ENCODE measurements at regions not wholly inside any gene's neighbourhood (a gene's known extent, or its start where the extent isn't known, plus 50 kb on each side); places are given as distances from the start of the nearest gene placed in this dataset.

- TF ChIP-seq, protein P1, sequence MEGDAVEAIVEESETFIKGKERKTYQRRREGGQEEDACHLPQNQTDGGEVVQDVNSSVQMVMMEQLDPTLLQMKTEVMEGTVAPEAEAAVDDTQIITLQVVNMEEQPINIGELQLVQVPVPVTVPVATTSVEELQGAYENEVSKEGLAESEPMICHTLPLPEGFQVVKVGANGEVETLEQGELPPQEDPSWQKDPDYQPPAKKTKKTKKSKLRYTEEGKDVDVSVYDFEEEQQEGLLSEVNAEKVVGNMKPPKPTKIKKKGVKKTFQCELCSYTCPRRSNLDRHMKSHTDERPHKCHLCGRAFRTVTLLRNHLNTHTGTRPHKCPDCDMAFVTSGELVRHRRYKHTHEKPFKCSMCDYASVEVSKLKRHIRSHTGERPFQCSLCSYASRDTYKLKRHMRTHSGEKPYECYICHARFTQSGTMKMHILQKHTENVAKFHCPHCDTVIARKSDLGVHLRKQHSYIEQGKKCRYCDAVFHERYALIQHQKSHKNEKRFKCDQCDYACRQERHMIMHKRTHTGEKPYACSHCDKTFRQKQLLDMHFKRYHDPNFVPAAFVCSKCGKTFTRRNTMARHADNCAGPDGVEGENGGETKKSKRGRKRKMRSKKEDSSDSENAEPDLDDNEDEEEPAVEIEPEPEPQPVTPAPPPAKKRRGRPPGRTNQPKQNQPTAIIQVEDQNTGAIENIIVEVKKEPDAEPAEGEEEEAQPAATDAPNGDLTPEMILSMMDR (optimal IDR thresholded peaks at IDR 0.05 in 1 of 3, IDR thresholded peaks at IDR 0.05 in 1 of 3, conservative IDR thresholded peaks at IDR 0.05 in 1 of 3; ENCODE audit: extremely low read depth in 1 of 3, insufficient read depth in 2 of 3, low read length in 3 of 3), result no peak
- TF ChIP-seq EZH2 (IDR thresholded peaks at IDR 0.05; ENCODE audit: low read length), result no peak
Observed at GRCh38 chr14:61610900-61611299, 84.4 kb upstream of the HIF1A start.
